NCI-H774 (cell line): ENCODE measurements at regions not wholly inside any gene's neighbourhood (a gene's known extent, or its start where the extent isn't known, plus 50 kb on each side); places are given as distances from the start of the nearest gene placed in this dataset.
"Not testable (repeated sequence)": the region's sequence is repeated elsewhere in the genome, so short reads cannot be mapped to it uniquely, and the experiment has no call there.

Experiments used
- DNase-seq: peaks from one replicate; lab custom pipeline; 2025; lab: John Stamatoyannopoulos, UW

DNA sequence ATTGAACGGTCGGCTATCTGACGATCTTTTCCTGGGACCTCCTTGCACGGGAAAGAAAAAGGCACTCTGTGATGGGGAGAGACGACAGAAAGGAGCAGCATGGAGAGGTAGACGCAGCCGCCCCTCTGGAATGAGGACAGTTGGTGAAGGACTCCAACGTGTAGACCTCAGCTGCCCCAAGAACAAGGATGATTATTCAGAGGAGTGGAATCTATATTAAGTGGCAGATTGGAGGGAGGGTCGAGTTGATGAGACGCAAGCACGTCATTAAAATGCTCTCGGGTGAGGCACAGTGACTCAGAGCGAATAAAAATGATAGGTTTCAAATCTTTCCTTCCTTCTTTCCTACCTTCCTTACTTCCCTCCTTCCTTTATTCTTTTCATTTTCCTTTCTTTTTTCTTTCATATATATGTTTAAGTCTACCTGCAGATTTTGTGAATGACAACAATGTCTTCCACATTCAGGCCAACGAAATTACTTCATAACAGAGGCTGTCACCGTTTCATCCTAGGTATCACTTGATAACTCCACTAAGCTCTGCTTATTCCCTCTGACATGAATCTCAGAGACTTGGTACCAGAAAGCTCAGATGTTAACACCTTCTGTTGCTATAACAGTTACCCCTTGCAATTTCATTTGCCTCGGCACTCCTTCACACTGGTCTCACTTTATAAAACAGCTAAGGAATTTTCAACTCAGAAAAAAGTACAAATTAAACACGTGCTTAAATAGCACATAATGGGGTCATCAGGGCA is 110.0 kb upstream of the PPARGC1A start:
- DNase-seq, result no peak

DNA sequence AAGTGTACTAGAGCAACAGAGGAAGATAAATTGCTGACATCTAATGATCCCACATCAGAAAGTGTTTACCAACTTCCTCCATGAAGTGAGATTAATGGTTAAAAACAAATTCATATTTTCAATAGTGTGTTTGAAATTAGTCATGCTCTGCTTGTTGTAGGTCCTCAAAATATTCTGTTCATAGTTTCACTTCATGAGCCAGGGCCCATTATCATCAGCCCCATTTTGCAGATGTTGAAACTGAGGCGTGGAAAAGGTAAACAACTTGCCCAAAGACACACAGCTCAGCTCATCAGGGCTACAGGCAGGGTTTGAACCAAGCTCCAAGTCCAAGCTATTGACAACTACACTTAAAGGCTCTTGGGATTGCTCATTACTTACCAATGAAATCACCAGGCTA is 103.5 kb upstream of the PPARGC1A start:
- no peak for DNase-seq

DNA sequence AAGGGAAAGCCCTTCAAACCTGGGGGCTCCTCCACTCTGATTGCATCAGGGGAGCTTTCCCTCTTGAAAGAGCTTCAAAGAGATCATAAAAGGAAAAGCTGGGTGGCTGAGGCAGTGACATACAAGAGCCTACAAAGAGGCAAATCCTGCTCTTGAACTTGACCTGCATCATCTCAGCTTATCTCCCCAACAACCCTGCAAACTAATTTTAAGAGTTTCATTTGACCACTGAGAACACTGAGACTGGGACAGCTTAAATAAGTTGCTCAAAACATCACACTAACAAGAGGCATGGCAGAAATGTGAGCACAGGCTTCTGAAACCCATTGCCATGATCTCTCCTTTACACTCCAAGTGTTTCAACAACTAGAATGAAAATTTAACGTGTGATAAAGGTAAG is 101.6 kb upstream of the PPARGC1A start:
- DNase-seq, result no peak

DNA sequence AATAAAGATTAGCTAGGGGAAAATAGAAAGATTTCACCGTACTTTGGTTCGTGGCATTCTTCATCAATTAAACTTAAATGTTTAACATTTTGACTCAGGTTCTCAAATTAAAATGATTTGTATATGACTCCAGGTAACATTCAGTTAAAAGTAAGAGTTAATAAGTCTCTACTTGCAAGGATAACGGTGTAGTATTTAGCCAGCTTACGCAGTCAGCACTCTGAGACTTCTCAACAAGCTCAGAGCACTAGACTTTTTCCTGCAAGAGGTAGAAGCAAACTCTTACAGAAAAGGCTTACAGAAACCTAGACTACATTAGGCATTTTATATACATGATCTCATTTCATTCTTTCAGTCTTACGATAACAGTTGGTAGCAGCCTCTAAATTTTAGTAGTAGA is 96.4 kb upstream of the PPARGC1A start:
- DNase-seq, result no peak

DNA sequence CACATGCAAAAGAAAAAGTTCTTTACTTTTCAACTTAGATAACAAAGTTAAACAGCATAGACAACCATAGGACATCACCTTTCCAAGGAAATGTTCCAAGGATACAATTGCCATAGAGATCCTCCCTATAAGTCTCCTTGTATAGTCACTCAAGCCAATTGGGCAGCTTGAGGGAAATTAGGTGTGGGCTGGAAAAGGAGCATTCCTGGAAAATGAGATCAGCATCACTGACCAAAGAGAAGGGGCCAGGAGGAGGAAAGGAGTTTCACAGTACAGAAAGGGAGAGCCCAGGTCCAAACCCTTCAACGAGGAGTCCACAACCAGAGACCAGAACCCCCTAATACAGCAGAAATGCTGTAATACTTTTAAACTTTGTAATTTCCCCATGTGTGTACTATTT is 91.5 kb upstream of the PPARGC1A start:
- DNase-seq, result no peak

DNA sequence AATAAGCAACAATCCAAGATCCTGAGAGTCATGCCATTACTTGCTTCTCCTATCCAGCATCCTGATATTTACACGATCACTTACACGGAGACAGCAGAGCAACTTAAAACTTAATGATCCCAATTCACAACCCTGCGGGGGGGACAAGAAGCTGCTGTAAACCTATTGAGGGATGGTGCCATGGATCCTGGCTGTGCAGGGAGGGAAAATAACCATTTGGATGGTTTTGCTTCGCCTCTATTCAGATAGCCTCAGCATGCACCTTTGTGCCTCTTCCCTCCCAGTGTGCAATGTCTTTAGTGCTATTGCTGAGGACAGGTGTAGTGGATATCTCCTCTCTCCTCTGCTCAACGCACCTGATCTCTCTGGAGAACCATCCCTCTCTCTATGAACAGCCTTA is 89.7 kb upstream of the PPARGC1A start:
- DNase-seq, result no peak

DNA sequence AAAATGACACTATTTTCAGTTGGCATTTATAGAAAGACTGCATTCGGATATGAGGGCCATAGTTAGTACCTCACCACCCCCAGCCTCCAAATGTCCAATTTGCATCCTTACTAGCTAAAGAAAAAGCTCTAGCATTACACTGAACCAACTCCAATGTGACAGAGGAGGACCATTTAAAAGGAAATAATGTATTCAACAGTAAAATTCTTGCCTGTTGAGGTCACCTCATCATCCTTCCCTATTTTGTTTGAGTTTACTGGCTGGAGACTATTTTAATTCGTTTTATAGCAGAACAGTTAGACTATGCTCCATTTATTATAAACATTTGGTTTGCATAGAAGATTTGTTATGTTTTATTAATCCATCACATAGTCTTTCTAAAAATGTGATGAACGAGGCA is 88.2 kb upstream of the PPARGC1A start:
- no peak for DNase-seq

DNA sequence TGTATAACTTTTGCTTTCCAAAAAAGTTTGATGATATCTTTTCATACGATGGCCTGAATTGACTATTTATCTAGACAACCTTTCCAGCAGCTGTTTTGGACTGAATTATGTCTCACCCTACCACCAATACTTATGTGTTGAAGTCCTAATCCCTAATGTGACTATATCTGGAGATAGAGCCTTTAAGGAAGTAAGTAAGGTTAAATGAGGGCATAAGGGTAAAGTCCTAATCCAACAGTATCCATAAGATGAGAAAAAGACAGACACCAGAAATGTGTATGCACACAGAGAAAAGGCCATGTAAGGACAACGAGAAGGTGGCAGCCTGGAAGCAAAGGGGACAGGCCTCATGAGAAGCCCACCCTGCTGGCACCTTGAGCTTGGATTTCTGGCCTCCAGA is 86.6 kb upstream of the PPARGC1A start:
- no peak for DNase-seq

DNA sequence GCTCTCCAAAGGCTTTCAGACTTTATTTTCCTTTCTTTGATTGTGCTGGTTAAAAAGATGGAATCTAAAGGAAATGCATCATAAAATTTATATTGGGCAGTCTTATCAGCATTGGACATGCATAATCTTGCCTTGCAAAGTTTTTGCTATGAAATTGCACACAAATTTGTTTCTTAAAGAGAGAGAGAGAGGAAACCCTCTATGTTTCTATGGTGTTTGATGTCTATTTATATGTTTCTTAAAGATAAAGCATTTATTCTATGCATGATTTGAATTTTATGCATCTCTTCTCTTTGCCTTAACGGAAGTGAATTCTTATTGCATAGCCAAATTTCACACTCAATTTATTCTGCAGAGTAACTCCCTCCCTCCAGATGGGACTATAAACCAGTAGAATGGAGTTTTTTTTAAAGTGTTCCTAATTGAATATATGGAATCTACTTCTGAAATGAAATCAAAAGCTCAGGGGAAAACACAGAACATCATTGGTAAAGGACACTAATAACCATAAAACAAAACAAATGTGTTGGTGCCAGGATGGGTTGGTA is 83.5 kb upstream of the PPARGC1A start:
- DNase-seq, result no peak

DNA sequence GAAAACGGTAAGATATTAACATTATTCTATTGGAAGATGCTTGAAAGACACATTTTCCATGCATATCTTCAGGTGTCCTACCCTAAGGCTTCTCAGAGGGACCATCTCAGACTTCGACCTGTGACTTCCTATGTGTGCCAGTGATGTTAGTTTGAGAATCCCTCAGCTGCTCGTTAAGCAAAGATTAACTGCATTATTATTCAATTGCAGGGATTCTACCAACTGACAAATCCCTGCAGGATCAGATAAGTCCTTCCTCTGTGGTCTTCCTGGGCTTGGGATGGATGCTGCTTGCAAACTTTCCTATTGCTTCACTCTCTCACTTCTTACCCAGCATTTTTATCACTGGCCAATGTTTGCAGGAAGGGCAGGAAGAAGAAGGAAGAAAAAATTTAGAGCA is 83.0 kb upstream of the PPARGC1A start:
- no peak for DNase-seq

DNA sequence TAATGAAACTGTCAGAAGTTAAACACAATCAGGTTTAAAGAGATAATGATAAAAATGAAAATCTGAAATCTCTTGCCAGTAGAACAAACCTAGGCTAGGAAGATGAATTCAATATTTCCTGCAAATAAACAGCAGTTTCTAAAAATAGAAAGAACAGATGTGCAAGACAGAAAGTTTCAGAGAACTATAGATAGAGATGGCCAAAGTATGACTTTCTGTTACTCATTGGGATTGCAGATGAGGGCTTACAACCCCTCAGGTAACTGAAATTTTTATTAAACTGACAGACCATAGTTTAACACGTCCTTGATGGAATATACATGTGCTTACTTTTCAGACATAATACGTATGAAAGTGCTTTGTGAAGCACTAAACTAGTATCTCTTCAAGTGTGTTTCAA is 82.3 kb upstream of the PPARGC1A start:
- DNase-seq, result no peak

DNA sequence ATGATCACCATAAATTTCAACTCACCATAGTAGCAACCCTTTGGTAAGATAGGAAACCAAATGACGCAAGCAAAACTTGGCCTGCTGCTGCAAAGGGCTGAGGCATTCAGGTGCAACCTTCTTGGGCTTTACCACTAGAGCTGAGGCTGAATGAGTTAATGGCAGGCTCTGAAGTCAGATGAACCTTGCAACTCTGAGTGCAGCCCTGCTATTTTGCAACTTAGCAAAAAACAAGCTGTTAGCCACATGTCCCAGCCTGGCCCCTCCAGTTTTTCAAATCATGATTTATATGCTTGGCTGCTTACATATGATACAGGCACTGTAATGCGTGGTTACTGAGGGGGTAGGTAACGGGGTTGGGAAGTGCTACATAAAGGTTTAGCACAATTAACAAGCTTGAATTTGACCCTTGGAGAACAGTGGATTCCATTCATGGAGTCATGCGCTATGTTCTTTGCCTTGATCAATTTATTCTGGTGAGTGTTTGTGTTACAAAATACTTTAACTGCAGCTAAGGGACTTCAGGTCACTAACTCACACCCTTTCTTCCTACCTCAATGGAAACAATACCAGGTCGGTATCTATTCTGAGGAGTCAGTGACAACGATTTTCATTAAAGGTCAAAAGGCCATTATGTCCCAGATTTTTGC is 80.5 kb upstream of the PPARGC1A start:
- DNase-seq, result no peak

DNA sequence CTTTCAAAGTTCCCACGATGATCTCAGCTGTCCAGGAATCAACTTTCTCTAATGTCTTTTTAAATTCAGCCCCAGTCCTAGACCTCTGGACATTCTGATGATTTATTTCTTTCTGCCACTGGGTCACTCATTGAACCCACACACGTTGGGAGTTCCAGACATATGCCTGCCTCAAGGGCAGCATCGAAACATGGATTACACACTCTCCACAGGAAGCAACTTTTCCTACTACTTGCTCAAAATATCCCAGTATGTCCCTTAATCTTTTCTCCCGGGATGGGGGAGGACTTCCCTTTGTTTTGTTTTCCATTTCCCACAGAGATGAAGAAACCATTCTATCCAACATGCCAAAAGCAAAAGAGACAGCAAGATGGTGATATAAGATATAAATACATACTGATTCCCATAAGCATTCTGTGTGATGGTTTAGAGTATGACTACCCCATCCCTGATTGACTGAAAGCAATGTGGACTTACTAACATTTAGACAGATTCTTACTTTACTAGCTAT is 79.8 kb upstream of the PPARGC1A start:
- no peak for DNase-seq

DNA sequence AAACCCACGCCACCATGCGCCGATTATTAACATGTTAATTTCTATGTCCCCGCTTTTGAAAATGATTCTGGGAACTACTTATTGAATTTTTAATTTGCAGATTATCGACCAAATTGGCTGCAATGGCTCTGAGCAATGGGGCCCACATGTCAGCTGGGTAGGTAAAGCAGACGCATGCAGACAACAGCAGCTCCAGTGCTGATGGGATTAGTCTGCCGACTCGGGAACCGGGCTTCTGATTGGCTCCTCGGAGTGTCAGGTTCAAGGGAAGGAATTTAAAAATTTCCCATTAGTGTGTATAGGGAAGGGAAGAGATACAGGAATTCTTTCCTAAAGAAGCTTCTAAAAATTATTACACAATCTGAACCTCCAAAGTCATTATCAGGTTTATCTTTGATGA is 77.4 kb upstream of the PPARGC1A start:
- DNase-seq, result no peak

DNA sequence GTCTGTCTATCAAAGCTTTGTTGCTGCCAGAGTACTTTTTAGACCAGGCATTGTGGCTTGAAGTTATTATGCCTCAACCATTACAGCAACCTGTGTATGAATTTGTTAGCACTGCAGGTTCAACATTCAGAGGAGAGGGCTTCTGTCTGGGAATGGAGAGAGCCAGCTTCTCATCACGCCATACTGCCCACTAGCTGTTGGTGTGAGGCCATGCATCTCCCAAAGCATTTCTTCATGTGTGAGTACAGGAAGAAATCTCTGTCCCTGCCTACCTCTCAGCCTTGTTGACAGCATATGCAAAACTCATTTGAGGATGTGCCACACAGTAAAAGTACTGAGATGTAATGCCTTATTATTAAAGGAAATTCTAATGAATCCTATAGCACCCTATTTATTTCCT is 76.9 kb upstream of the PPARGC1A start:
- no peak for DNase-seq

DNA sequence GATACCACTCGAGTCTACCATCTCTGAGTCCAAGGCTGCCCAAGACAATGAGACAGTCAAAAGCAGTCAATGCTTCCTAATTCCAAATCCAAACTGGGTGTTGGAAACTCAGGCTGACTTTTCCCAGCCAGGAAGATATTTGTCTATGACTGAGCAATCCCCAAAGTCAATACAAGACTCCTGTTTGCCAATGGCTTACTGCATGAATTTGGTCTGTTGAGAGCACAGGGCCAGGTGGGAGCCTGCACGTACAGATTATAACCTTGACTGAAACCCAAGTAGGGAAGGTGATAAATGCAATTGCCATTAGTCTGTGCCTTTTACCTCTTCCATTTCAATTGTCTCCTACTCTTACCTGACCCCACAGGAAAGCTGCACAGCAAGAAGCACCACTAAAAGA is 72.6 kb upstream of the PPARGC1A start:
- DNase-seq, result peak; percentile 15

DNA sequence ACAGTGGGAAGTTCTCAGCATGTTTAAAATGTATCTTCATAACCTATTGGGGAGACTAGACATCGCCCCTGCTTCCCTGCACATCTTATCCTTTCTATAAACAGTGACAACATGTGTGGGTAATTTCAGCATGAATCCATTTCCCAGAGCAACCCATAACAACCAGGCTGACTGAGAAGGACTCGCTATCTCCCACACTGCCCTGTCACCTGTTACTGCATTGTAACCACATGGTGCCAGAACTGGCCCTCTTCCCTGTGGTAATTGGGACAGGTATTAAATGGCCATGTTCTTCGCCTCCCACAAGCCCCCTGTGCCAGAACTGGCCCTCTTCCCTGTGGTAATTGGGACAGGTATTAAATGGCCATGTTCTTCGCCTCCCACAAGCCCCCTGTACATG is 71.5 kb upstream of the PPARGC1A start:
- DNase-seq, result not testable (repeated sequence)

DNA sequence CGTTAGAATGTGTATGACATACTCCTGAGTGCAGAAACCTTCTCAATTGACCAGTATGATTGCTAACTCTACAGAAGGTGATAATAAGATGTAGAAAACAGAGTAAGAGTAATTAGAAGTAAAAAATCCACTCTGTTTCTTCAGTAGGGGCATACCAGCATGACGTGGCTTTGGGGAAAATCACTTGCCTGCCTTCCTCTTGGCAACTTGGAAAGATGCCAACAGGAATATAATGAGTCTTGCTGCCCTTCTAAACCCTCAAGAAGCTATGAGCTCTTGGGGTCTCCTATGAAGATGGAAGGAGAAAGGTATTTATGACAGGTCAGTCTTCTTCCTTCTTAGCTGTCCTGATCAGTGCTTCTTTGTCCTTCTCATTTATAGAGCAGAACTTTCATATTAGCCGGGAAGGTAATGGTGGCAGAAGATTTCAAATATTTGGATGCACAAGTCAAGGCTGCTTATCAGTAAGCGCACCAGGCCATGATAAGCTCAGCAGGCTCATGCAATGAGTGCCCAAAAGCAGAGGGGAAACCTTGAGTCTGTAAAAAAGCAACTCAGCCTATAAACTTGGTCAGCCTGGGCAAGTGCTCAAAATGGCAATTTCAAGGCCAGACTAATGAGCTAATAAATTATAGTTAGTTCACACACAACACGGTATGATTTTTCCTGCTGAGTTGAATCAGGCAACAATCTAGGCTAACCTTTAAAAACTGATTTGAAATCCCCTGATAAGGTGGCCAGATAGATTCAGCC is 69.7 kb upstream of the PPARGC1A start:
- no peak for DNase-seq

DNA sequence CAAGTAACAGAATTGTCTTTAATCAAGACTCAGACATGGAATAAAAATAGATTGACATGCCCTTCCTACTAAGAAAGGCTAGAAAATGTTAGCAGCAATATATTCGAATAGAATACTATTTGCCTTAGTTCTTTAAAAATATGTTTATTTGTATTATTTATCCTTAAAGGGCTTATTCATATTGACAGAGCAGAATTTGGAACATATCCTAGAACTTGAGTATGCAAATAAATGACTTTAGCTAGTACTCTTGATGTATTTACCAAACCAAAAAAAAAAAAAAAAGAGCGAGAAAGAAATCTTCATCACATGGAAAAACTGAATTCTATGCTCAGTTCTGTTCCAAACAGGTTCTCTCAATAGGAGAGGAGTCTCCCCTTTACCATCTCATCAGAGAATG is 68.9 kb upstream of the PPARGC1A start:
- no peak for DNase-seq

DNA sequence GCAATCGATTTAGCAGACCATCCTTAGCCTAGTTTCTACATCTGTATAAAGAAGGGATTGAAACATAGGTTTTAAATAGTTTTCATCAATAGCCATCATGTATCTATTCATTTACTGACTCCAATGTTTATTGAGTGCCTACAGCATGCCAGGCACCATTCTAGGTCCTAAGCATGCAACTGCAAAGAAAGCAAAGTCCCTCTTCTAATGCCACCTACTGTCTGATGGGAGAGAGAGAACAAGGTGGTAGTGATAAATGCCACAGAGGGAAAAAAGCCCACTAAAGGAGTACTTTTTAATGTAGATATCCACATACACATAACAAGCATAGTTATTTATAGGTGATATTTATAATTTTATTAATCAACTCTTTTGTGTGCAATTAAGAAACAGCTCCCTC is 67.6 kb upstream of the PPARGC1A start:
- no peak for DNase-seq

DNA sequence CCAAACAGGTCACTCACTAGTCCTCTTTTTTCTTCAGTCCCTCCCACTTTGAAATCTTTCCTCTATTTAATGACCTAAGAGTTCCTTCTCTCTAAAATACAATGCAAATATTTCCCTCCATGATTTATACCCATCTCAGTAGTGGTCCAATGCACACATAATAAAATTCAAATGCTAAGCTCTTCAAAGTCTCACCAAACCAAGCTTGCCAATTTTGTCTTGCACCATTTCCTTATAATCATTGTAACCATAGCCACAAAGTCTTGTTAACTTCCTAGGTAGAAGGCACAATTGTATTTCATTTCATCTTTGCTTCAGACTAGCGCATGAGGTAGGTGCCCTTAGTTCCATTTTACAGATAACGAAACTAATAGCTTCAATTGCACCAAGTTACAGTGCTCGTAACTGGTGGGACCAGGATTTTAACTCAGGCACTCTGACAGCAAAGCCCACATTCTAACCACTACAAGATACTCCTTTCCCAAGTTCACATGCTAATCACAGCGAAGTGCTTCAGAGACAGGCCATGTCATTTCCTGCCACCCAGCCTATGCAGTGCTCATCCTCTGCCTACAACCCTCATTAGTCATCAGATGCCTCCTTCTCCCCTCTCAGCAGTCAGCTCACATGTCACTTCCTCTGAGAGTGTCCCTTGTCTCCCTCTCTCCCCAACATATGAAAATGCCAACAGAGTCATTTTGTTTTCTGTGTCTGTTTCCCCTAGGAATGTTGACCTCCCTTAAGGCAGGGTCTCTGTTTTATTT is 66.9 kb upstream of the PPARGC1A start:
- DNase-seq, result no peak

DNA sequence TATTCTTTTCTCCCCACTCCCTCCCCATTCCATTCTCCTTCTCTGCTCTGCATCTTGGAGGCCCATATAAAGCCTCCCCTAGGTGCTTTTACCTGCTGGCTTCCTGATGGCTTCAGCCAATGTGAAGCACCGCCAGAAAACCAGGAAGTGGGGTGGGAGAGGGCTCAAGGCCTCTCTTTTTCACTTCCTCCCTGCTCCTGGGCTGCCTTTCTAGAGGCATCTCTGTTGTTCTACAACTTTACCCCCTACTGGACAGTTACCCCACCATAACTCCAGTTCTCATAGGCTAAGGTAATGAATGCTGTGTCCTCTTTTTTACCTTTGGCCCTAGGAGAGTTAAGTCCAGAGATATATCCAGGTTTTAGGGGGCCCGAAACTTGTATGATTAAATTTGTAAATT is 62.4 kb upstream of the PPARGC1A start:
- no peak for DNase-seq
